Panc1 (cell line): ENCODE measurements at regions not wholly inside any gene's neighbourhood (a gene's known extent, or its start where the extent isn't known, plus 50 kb on each side); places are given as distances from the start of the nearest gene placed in this dataset.

Source experiments
- CTCF ChIP-seq: fragments of 450-650 bp; IDR thresholded peaks from 2 replicates; pipeline ENCODE4 v1.5.1; 2017; ENCODE audit warnings: mild to moderate bottlenecking
- POLR2AphosphoS5 ChIP-seq: IDR thresholded peaks from 2 replicates; pipeline ENCODE4 v1.6.1; 2012; ENCODE audit warnings: mild to moderate bottlenecking, low read depth, low read length, moderate library complexity
- SIN3A ChIP-seq: IDR thresholded peaks from 2 replicates; pipeline ENCODE4 v1.6.1; 2012; ENCODE audit warnings: low read depth, mild to moderate bottlenecking, low read length, moderate library complexity, borderline replicate concordance; ENCODE audit not compliant: insufficient read depth
- TCF7L2 ChIP-seq: IDR thresholded peaks from 2 replicates; pipeline ENCODE4 v1.6.1; 2011; ENCODE audit warnings: mild to moderate bottlenecking, low read depth, low read length, inconsistent platforms

- TF ChIP-seq CTCF (no peak), POLR2AphosphoS5 (no peak), TCF7L2 (no peak), SIN3A (no peak)
These were observed 516.5 kb upstream of the RAB6C start for GRCh38 chr2:129462967-129463366.
